Muscle of leg (tissue), 3 donors: ENCODE measurements at regions not wholly inside any gene's neighbourhood (a gene's known extent, or its start where the extent isn't known, plus 50 kb on each side); places are given as distances from the start of the nearest gene placed in this dataset.

Experiments used
- DNase-seq: peaks from one replicate; pipeline ENCODE4 v3.0.0; 2013
- H3K27ac ChIP-seq: one replicate; pipeline ENCODE4 v1.5.1; 2013; ENCODE audit warnings: mild to moderate bottlenecking, low read length, control low read depth
- H3K27me3 ChIP-seq: one replicate; pipeline ENCODE4 v1.6.1; 2013; ENCODE audit warnings: low read length; ENCODE audit not compliant: control insufficient read depth, insufficient read depth
- H3K36me3 ChIP-seq: one replicate; pipeline ENCODE4 v1.6.1; 2013; ENCODE audit warnings: low read length; ENCODE audit not compliant: control insufficient read depth, insufficient read depth
- H3K4me1 ChIP-seq: one replicate; pipeline ENCODE4 v1.6.1; 2013; ENCODE audit warnings: low read length; ENCODE audit not compliant: control insufficient read depth, insufficient read depth
- H3K4me3 ChIP-seq: one replicate; pipeline ENCODE4 v1.5.1; 2013; ENCODE audit warnings: low read length, control low read depth
- H3K9me3 ChIP-seq: replicated peaks from 2 replicates; pipeline ENCODE4 v1.6.1; 2013; ENCODE audit warnings: low read depth, low read length; ENCODE audit not compliant: control insufficient read depth
- WGBS: methylation state at CpG from one replicate; pipeline ENCODE4 v1.1.5; 2013; ENCODE audit warnings: missing lambda C conversion rate; ENCODE audit not compliant: insufficient coverage; 5-methylcytosine and 5-hydroxymethylcytosine counted together

GRCh38 chr7:68146983-68147382, 1150.3 kb downstream of the TYW1 start:
- H3K4me3 ChIP-seq = no peak overlapping the region
- no peaks in the 10 kb centered on the region for H3K27me3 ChIP-seq
- no peaks in the 10 kb centered on the region for H3K4me1 ChIP-seq
- WGBS = no CpG with 5 or more reads among the region's 1 CpG
- peak; percentile 22 for DNase-seq
- H3K36me3 ChIP-seq = no peaks in the 10 kb centered on the region
- H3K9me3 ChIP-seq = peaks cover 13% of the 10 kb centered on the region
- no peak overlapping the region for H3K27ac ChIP-seq

GRCh38 chr7:68147614-68148238, 1151.1 kb downstream of the TYW1 start:
- no CpG with 5 or more reads among the region's 3 CpGs for WGBS
- H3K27me3 ChIP-seq = no peaks in the 10 kb centered on the region
- H3K4me1 ChIP-seq = no peaks in the 10 kb centered on the region
- peaks cover 13% of the 10 kb centered on the region for H3K9me3 ChIP-seq
- no peak overlapping the region for H3K4me3 ChIP-seq
- peak; percentile 11 for DNase-seq
- H3K36me3 ChIP-seq = no peaks in the 10 kb centered on the region
- no peak overlapping the region for H3K27ac ChIP-seq

- Histone ChIP-seq H3K36me3 (no peaks in the 10 kb centered on the region), H3K27me3 (no peaks in the 10 kb centered on the region), H3K4me1 (no peaks in the 10 kb centered on the region), H3K4me3 (no peak overlapping the region), H3K9me3 (peaks cover 7% of the 10 kb centered on the region), H3K27ac (no peak overlapping the region)
- no peak for DNase-seq
- no CpG with 5 or more reads among the region's 2 CpGs for WGBS
These were observed 1151.8 kb downstream of the TYW1 start for GRCh38 chr7:68148440-68148839.

DNA sequence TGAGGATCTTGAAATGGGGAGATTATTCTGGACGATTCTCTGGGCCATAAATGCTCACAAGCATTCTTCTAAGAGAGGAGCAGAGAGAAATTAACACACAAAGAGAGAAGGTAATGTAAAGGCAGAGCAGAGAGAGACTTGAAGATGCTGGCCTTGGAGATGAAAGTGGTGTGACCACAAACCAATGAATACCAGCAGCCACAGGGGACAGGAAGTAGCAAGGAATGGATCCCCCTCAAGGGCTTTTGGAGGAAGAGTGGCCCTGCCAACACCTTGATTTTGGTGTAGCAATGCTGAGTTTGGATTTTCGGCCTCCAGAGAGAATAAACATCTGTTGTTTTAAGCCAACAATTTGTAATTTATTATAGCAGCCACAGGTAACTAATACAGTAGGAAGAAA, 1155.6 kb downstream of the TYW1 start:
- no peak overlapping the region for H3K4me3 ChIP-seq
- WGBS = 40% methylated on average over 1 of the region's 2 CpGs
- H3K4me1 ChIP-seq = no peaks in the 10 kb centered on the region
- no peak for DNase-seq
- no peak overlapping the region for H3K27ac ChIP-seq
- H3K27me3 ChIP-seq = no peaks in the 10 kb centered on the region
- H3K36me3 ChIP-seq = no peaks in the 10 kb centered on the region
- no peaks in the 10 kb centered on the region for H3K9me3 ChIP-seq

GRCh38 chr7:68155676-68156075, 1159.0 kb downstream of the TYW1 start:
- H3K4me3 ChIP-seq = no peak overlapping the region
- H3K27ac ChIP-seq = no peak overlapping the region
- H3K4me1 ChIP-seq = no peaks in the 10 kb centered on the region
- no peaks in the 10 kb centered on the region for H3K36me3 ChIP-seq
- no peaks in the 10 kb centered on the region for H3K27me3 ChIP-seq
- H3K9me3 ChIP-seq = no peaks in the 10 kb centered on the region
- DNase-seq = no peak
- WGBS = no CpG with 5 or more reads among the region's 2 CpGs

GRCh38 chr7:68158686-68159295, 1162.2 kb downstream of the TYW1 start:
- H3K27ac ChIP-seq = no peak overlapping the region
- no peaks in the 10 kb centered on the region for H3K27me3 ChIP-seq
- no peak for DNase-seq
- H3K36me3 ChIP-seq = no peaks in the 10 kb centered on the region
- no peaks in the 10 kb centered on the region for H3K9me3 ChIP-seq
- no peaks in the 10 kb centered on the region for H3K4me1 ChIP-seq
- no peak overlapping the region for H3K4me3 ChIP-seq
- WGBS = no CpG with 5 or more reads among the region's 2 CpGs

DNA sequence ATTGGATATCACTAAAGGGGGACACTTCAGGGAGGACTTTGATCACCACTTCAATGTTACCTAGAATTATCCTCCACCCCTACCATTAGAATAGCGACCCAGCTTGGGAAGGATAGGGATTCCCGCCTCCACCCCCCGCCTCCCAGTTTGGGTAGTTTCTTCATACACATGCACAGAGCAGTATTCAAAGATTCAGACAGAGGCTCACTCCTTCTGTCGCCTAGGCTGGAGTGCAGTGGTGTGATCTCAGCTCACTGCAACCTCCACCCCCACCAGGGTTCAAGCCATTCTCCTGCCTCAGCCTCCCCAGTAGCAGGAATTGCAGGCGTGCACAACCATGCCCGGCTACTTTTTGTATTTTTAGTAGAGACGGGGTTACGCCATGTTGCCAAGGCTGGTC, 1166.1 kb downstream of the TYW1 start:
- no peaks in the 10 kb centered on the region for H3K9me3 ChIP-seq
- H3K4me1 ChIP-seq = no peaks in the 10 kb centered on the region
- no peak overlapping the region for H3K4me3 ChIP-seq
- H3K27me3 ChIP-seq = no peaks in the 10 kb centered on the region
- no peak overlapping the region for H3K27ac ChIP-seq
- no peaks in the 10 kb centered on the region for H3K36me3 ChIP-seq
- DNase-seq = no peak
- WGBS = 97% methylated on average over 4 of the region's 8 CpGs

DNA sequence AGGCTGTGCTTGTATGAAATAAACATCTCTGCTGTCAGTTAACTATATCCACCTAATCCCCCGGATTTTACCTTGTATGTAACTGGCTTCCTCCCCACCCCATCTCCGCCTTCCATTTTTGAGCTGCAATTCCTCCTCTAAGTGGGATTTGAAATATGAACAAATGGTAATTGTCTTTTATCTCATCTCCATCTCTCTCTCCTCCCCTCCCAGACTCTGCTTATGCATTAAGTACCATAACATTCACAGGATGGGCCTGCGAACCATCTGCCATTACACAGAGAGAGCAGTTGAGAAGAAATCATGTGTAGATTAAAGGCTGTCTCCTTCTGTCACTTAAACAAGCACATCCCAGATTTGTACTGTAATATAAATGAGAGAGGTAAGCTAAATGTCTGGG, 1169.9 kb downstream of the TYW1 start:
- no peak for DNase-seq
- H3K9me3 ChIP-seq = no peaks in the 10 kb centered on the region
- no peaks in the 10 kb centered on the region for H3K4me1 ChIP-seq
- H3K4me3 ChIP-seq = no peak overlapping the region
- H3K27ac ChIP-seq = no peak overlapping the region
- peaks cover 2% of the 10 kb centered on the region for H3K27me3 ChIP-seq
- no peaks in the 10 kb centered on the region for H3K36me3 ChIP-seq
- WGBS = no CpG with 5 or more reads among the region's 3 CpGs

GRCh38 chr7:68173513-68173912, 1176.9 kb downstream of the TYW1 start:
- Histone ChIP-seq H3K36me3 (no peaks in the 10 kb centered on the region), H3K4me1 (no peaks in the 10 kb centered on the region), H3K4me3 (no peak overlapping the region), H3K27me3 (peaks cover 2% of the 10 kb centered on the region), H3K27ac (no peak overlapping the region), H3K9me3 (no peaks in the 10 kb centered on the region)
- 64% methylated on average over 7 of the region's 7 CpGs for WGBS
- no peak for DNase-seq

DNA sequence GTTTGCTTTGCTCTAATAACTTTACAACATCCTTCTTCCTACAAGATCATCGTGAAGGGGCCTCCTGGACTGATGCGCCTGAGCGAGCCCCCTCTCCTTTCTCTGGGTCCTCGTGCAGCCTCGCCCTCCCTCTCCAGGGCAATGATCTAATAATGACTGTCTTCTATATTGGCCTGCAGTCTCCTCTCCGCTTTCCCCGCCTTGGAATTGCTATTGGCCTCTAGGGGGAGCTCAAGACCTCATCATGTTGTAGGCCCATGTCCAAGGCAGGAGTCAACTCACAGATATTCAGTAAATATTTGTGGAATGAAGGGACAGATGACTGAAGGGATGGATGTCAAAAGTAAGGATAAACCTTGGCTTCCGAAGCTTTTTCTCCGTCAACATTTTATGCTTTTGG, 1180.3 kb downstream of the TYW1 start:
- Histone ChIP-seq H3K4me3 (no peak overlapping the region), H3K4me1 (no peaks in the 10 kb centered on the region), H3K27ac (no peak overlapping the region), H3K27me3 (no peaks in the 10 kb centered on the region), H3K9me3 (no peaks in the 10 kb centered on the region), H3K36me3 (no peaks in the 10 kb centered on the region)
- DNase-seq = peak; percentile 92
- WGBS = 7% methylated on average over 7 of the region's 9 CpGs

DNA sequence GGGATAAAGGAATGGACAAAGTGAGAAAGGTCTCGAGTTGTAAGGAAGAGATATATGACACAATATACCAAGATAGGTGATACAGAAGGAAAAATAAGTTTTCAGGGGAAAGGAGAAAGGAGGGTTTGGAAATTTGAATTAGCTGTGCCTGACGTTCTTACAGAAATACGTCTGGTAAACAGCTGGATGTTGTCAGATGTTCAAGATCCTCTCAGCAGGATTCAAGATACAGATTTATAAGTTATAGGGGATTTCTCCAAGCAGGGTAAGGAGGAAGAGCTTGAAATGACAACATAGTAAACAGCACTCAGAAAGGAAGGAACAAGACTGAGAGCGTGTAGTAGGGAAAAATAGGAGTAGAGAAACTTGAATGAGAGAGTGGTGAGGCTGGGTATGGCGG, 1184.1 kb downstream of the TYW1 start:
- Histone ChIP-seq H3K27me3 (no peaks in the 10 kb centered on the region), H3K36me3 (no peaks in the 10 kb centered on the region), H3K4me1 (peaks cover 7% of the 10 kb centered on the region), H3K9me3 (no peaks in the 10 kb centered on the region), H3K4me3 (no peak overlapping the region), H3K27ac (no peak overlapping the region)
- 33% methylated on average over 1 of the region's 5 CpGs for WGBS
- peak; percentile 82 for DNase-seq
